Epidermal melanocyte (primary cell): ENCODE measurements at regions not wholly inside any gene's neighbourhood (a gene's known extent, or its start where the extent isn't known, plus 50 kb on each side); places are given as distances from the start of the nearest gene placed in this dataset.

Source experiments
- DNase-seq: peaks from one replicate; pipeline ENCODE4 v3.0.0; 2011; ENCODE audit warnings: low spot score; ENCODE audit not compliant: insufficient read length

DNA sequence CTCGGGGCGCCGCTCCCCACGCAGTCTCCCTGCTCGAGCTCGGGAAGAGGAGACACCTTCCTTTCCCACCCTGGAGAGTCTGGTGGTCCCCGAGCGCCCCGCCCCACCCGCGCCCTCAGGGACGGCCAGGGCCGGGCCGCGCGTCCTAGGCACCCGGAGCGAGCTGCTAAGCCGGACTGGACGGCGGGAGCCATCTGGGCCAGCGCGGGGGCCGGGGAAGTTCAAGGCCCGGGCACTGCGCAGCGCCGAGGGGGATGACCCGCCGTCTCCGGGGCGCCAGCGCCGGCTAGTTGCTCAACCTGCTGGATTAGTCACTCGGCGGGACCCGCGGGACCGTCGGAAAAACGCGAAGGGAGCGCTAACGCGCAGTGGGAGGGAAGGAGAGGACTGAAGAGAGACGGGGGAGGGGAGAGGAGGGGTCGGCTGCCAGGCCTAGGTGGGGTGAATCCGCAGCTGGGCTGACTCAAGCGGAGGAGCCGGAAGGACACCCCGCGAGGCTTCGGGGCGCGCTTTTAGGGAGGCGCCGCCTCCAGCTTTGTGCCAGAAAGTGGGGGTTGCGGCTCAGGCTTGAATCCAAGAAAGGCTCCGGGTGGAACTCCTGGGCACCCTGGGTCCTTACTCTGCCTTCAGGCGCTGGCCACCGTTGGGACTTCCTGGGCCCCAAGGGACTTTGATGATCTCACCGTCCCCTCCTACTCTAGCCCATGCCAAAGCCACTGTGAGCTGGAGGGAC lies 75.7 kb upstream of the FOXP4 start:
- no peak for DNase-seq

DNA sequence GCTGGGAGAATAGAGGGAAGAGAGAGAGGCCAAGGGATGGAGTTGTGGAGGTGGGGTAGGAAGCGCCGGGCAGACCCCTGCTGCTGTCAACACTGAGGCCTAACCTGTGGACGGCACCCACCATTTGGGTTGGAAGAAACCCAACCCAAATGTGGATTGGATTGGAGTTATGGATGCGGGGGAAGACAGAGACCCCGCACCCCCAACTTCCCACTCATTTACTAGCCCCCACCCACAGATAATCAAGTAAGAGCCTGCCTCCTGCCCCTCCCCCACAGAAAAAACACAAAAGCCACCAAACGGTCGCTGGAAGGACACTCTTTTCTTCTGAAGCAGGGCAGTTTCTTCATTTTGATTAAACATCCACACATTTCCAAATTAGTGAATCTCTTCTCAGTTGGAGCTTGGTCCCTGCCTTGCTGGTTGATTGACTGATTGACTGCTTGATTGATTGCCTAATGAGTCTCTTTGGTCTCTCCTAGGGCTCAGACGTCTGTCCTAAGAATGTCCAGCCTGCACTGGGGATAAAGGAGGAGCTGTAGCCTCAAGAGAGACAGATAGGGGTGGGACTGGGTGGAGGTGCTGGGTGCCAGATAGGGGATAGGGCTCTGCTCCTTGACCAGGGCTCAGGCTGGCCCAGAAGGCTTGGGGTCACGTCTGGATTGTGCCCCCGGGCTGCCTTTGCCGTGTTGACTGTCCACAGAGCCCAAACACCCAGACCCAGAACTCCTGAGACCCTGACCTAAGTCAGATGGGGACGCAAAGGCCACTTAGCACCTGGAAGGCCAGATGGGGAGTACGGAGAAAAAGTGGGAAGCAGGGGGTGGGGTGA lies 74.9 kb upstream of the FOXP4 start:
- no peak for DNase-seq

DNA sequence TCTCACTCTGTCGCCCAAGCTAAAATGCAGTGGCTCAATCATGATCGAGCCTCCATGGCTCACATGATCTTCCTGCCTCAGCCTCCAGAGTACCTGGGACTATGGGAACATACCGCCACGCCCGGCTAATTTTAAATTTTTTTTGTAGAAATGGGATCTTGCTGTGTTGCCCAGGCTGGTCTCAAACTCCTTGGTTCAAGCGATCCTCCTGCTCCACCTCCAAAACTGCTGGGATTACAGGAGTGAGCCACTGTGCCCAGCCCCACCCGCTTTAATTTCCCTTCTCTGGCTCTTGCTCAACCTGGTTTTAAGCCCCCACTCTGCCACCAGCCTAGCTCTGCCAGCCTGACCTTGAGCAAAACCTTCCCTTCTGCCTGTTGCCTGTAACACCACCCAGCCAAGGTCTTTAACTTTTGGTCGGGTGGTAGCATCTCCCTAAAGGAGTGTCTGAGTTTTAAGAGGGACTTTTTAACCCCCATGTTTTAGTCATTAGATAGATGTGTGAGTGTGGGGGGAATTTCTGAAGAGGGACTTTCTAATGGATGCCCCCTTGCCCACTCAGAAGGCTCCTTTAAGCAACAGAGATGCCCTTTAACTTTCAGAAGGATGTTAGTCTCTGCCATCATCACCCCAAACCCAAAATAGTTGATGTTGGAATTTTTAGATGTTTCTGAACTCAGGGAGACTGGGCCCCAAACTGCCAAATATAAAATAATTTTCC lies 71.8 kb upstream of the FOXP4 start:
- DNase-seq = no peak

DNA sequence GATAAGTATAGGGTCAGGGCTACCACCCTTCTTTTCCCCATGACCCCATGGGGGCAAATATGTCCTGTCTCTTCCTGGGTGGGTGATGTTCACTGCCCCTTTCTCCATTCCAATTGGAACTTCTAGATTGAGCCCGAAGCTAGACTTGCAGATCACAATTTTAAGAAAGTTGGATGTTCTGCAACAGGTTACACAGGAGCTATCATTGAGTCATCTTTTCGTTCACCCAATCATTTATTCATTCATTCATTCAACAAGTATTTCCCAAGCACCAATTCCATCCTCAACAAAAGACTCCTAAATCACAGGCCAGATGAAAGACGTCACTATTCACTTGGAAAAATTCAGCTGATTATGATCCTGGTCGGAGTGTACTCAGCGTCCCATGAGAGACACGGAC lies 71.0 kb upstream of the FOXP4 start:
- no peak for DNase-seq

DNA sequence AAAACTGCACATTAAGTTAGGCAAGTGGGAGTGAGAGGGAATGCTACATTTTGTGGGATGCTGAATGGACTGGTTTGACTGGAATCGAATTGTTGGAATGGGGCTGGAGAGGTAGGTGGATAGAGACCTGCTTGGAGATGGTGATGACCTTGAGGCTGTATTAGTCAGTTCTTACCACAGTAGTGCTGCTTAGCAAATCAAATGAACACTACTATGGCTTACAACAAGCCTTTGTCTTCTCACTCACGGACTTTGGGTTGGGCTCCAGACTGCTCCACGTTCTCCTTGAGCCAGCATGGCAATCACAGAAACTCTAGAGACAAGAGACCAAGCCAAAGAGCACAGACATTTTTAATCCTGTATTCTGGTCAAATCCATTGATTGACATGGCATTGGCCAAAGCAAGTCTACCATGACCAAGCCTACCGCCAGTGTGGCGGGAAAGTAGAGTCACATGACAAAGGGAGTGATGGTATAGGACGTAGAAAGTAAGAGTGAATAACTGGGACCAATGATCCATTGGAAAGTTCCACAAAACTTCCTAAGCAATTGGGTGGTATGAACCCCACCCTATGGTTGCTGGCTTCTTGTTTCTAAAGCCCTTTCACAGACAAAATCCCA lies 70.3 kb upstream of the FOXP4 start:
- no peak for DNase-seq

- DNase-seq = no peak
These were observed 69.8 kb upstream of the FOXP4 start for GRCh38 chr6:41476401-41476800.

DNA sequence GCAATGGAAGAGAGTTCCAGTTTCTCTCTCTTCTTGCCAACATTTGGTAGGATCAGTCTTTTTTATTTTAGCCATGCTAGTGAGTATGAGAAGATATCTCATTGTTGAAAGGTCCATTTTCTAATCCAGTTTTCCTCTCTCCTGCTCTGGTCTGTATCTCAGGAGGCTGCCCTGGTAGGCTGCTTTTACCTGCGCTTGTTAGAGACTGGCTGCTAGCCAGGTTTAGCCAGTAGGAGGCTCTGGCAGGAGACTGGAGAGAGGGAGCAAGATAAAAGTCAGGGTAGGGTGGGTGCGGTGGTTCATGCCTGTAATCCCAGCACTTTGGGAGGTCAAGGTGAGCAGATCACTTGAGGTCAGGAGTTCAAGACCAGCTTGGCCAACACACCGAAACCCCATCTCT lies 68.6 kb upstream of the FOXP4 start:
- no peak for DNase-seq

DNA sequence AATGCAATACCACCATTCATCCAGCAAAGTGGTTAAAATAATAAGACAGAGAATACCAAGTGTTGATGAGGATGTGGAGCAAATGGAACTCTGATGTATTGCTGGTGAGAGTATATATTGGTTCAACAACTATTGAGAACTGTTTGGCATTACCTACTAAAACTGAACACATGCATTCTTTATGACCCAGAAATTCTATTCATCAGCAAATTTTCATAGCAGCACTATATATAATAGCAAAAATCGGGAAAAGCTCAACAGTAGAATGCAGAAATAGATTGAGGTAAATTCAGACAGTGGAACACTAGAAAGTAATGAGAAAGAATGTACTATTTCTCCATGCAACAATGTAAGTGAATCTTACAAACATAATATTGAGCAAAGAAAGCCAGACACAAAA lies 62.2 kb upstream of the FOXP4 start:
- no peak for DNase-seq

GRCh38 chr6:41487860-41488432 lies 58.2 kb upstream of the FOXP4 start:
- no peak for DNase-seq

- DNase-seq = no peak
These were observed 57.6 kb upstream of the FOXP4 start for GRCh38 chr6:41488433-41489119.

GRCh38 chr6:41489120-41489851 lies 56.9 kb upstream of the FOXP4 start:
- no peak for DNase-seq

DNA sequence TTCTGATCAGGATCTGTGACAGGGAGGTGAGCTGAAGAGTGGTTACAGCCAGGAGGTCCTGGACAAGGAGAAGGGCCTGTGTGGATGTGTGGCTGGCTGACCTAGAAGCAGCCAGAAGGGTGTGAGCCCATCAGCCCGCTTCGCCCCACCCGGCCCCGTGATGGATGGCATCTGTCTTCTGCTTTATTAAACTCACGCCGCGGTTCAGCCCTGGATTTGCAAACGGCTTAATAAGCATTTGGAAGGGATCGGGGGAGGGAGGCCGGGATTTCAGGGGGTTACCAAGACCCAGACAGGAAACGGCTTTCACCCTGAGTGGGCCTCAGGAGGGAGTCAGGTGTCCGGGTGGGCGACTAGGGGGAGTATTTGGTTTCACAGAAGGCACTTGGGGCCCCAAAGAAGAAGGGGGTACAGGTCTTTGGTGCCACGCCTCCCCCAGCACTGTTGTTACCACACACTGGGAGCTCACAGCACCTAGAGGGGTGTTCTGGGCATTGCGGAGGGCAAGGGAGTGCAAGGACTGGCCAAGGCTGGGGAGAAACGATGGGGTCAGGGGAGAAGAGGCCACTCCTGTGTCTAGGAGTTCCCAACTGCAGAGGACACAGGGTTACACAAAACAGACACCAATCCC lies 53.8 kb upstream of the FOXP4 start:
- no peak for DNase-seq

DNA sequence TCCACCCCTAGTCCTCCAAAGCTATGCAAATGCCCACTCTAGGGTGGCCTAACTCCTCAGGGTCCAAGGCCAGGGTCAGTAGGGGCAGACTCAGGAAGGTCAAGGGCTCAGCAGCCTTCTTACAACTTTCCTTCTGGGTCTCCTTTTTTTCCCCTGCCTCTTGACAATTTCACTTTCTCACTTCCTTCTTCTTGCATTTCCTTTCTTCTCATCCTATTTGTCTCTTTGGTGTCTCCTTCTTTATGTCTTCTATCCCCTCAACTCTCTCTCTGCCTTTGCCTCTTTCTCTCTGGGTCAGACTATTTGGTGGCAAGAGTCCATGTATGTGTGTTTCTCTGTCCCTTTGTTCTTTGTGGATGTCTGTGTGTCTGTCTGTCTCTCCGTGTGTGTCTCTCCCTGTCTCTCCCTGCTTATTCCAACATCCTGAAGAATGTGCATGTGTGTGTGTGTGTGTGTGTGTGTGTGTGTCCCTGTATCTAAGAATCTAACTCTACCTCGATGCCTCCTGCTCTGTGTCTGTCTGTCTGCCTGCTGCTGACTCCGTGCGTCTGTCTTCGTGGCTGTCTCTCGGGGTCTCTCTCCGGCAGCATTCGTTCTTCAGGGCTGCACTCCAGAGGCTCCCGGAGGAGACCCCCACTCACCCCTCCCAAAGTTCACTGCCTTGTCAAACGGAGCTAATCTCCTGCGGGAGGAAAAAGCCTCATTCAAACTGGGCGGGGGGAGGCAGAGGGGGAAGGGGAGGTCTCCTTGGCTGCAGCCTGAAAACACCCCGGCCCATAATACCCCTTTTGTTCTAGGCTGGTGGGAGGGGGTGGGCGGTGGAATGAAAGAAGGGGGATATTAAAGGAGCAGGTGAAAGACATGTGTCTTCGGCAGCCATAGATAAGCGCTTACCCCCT lies 51.7 kb upstream of the FOXP4 start:
- DNase-seq = no peak
